Dermis microvascular lymphatic vessel endothelial cell (primary cell): ENCODE measurements at regions not wholly inside any gene's neighbourhood (a gene's known extent, or its start where the extent isn't known, plus 50 kb on each side); places are given as distances from the start of the nearest gene placed in this dataset.

Source experiments
- DNase-seq, 2 donors: peaks; one replicate each; pipeline versions ENCODE4 v3.0.0 to v3.0.0-alpha.2; 2010; ENCODE audit warnings: low read depth in 2 of 2

DNA sequence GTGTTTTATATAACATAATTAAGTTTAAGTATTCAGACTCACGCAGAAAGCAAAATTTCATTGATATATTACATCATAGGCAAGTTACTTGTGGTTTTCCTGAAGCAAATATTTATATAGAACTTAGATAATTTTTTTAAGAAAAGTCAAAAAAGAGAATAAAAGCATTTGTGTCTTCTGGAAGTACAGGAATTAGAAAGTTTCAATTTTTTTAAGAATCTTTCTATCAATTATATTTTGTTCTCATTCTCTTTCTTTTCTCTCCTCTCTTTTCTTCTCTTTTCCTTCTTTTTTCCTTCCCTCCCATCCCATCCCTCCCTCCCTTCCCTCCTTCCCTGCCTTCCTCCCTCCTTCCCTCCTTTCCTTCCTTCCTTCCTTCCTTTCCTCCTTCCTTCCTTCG is 120.7 kb upstream of the CDH8 start:
- DNase-seq = no peak

DNA sequence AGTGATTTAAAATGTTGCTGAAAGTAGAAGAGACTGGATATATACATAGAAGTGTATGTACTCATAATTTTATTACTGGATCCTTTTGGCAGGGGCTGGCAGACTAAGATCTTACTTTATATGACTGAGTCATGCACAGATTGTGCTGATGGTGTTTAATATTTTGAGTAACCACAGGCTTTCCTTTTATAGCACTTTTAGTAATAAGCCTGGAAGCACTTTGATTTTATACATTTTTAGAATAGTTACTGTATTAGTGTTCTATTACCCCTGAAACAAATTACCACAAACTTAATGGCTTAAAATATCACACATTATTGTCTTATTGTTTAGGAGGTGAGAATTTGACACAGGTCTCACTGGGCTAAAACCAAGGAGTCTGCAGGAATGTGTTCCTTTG is 113.4 kb upstream of the CDH8 start:
- no peak for DNase-seq

DNA sequence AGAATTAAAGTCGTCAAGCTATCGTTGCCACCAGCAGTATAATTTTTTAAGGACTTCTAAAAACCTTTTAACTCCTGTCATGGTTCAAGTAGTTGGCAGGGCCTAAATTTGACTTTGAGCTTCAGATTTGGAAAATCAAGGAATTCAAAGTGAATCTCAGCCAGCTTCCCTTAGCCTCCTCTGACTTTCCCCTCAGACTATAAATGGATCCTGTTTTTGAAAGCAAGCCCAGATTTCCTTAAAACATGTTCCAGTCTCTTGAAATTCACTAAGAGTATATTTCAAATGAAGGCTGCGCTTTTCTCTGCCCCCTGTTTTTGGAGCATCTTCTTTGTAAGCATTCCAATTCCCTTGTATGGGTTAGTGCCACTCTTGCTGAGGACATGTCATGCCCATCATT is 101.8 kb upstream of the CDH8 start:
- no peak for DNase-seq

DNA sequence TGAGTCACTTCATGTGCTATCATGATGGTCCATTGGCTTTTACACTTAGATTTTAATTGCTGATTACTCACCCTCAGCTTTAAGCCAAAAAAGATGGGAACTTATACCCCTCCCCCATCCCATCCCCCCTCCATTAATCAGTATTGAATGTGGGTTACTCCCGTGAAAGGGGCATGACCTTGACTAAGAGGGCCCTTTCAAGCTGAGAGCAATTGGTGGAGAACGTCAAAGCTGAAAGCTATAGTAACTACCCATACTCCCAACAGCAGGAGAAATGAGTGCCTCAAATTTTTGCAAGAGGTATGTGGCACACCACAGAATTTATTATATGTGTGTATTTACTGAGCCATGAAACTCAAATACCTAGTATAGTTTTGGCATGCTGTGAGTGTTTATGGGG is 99.7 kb upstream of the CDH8 start:
- no peak for DNase-seq

DNA sequence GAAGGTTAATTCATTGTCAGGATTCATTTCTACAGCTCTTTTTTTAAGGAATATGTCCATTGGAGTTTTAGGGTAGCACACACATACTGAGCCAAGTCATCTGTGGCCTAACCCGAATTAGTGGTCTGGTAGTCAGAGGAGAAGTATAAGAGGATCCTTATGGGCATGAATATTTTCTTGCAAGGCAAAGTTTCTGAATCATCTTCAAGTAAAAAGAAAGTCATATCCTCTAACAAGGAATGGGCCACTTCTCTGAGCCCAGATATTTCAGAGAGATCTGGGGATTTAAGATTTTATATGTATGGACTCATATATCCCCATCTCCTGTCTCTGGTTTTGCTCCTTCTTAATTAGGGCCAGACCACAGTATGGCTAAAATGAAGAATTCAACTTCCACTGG is 99.2 kb upstream of the CDH8 start:
- no peak for DNase-seq

DNA sequence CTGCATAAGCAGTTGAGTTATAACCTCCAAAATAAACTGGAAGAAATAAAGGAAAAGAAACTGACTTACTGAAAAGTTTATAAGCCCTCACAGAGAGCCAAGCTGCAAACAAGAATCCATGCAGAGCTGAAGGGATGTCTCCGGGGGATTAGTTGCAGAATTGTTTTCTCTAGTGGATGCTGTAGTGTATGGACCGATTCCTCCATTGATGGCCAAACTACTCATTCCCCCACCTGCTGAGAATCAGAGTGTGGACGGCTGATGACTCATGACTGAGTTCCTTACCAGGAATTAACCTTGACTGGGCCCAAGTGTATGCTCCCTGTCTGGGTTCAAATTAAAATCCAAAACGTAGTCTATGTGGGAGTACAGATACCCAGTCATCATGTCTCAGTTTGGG is 93.9 kb upstream of the CDH8 start:
- no peak for DNase-seq

DNA sequence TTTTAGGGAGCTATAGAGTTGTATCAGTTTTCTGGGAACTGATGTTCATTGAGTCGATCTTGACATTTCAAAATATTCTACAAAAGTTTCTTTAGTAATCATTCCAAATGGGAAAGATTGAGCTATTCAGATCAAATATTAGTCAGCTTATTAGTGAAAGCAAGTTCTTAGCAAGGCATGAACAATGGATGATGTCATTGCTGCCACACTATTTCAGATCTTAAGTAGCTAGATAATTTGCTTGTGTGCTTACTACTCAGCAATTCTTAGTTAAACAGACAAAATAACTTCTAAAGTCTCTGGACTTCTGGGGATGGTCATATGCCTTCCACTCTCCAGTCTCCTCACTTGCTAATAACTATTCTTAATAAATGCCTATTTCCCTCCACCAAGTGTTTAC is 69.0 kb upstream of the CDH8 start:
- DNase-seq = no peak

DNA sequence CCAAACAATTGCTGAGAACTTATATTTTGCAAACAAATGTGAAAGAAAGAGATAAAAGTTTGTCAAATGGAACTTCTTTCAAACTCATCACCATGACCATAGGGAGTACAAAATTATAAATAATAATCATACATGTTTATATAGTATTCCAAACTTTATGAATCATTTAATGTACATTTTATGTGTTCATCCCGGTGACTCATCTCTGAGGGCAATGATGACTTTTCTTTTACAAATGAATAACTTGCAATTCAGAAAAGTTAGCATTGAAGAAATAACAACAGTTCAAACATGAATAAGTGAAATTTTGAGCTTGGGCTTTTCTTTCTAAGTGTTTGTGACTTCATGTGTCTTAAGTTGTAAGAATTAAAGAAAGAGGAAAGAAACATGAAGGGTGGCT is 66.3 kb upstream of the CDH8 start:
- DNase-seq = no peak

DNA sequence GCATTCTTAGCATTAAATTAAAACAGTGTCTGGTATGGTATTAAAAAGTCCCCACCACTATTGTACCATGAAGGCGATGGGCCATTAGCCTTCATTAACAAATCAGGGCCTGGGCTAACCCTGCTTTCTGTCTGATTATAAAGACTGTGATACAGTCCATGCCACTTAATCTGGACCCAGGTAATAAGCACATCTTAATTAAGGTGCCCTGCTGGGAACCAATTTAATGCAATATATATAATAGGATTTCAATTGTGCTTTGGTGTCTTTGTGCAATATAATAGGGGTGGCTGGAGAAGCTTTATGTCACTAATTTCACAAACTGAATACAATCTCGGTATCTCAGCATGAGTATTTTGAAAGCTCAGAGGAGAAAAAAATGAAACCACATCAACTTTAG is 64.4 kb upstream of the CDH8 start:
- DNase-seq = no peak

DNA sequence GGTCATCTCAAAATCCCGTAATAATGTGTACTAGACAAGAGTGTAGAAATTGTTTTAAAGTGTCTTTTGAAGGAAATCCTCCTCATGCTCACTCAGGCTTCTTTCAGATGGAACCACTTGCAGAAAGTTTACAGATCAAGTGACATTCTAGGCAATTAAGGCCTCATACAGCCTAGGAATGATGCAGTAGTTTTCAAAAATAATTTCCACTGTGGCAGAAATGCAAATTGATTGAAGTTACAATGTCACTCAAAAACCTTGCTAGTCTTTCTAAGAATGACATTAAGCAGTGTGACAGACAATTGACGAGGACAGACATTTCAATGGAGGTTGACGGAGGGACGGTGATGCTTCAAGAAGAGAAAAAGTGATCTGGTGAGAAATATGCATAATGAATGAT is 53.5 kb upstream of the CDH8 start:
- no peak for DNase-seq

DNA sequence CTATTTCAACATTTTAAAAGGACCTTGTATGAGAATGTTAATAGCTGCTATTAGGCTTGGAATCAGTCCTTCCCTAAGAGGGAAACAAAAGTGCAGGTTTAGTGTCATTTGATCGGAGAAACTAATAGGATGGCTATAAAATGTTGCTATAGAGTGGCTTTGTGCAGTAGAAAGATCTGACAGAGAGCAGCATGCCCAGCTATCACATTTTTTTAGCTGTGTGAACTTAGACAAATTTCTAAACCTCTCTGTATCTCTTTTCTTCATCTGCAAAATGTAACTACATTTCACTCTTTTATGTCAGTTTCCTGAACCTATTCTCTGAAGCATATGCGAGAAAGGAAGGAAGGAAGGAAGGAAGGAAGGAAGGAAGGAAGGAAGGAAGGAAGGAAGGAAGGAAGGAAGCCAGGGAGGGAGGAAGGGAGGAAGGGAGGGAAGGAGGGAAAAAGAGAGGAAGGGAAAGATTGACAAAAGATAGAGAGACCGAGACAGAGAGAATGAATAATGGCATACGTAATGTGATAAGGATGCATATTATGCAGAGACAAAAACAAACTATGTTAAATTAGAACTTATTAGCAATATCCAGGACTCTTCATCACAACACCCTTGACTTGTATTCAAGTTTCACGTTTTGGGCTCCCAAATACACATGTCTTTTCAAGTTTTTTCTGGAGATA is 52.6 kb upstream of the CDH8 start:
- no peak for DNase-seq
